ENCODE measurements at regions not wholly inside any gene's neighbourhood (a gene's known extent, or its start where the extent isn't known, plus 50 kb on each side); places are given as distances from the start of the nearest gene placed in this dataset.

DNA sequence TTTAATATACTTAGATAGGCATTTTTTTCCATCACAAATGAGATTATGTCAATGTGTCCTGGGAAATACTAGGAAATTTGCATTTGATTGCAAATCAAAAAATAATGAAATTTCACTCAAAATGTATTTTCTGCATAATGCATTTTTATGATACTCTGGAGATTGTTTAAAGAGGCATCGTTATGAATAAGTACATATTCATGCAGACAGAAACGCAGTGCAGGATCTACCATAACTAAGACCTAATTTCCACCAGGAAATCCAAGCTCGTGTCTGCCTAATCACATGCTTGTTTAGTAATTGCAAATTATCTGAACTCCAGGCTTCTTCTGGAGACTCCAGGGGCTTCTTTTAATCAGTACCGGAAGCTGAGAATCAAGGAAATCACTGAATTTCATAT, 163.5 kb upstream of the MXRA5 start:
- TF ChIP-seq EZH2 (IDR thresholded peaks at IDR 0.05; ENCODE audit: low read length, missing control alignments), result no peak
- no peak for TF ChIP-seq CTCF (conservative IDR thresholded peaks at IDR 0.05 in 1 of 2, IDR thresholded peaks at IDR 0.05 in 1 of 2; ENCODE audit: low read depth in 1 of 2, low read length in 2 of 2)

Measured in fibroblast of lung (primary cell).